A673 (cell line): ENCODE measurements at regions not wholly inside any gene's neighbourhood (a gene's known extent, or its start where the extent isn't known, plus 50 kb on each side); places are given as distances from the start of the nearest gene placed in this dataset.

Source experiments
- CTCF ChIP-seq: fragments of 300-800, 200-600 bp; sonication (generic); conservative IDR thresholded peaks from 2 replicates; pipeline ENCODE4 v1.5.1; 2017; ENCODE audit warnings: low read depth, mild to moderate bottlenecking, antibody characterized with exemption, low read length, moderate library complexity, mixed read lengths
- EZH2 ChIP-seq: fragments of 200-600 bp; sonication (generic); IDR thresholded peaks from 2 replicates; pipeline ENCODE4 v1.6.1; 2017; ENCODE audit warnings: borderline replicate concordance, low read depth, mild to moderate bottlenecking, mixed read lengths, antibody characterized with exemption, low read length; ENCODE audit not compliant: poor library complexity, severe bottlenecking

GRCh38 chr6:134564705-134565104 is 246.8 kb upstream of the SGK1 start:
- TF ChIP-seq EZH2 (no peak), CTCF (no peak)
